H1 (cell line): ENCODE measurements at regions not wholly inside any gene's neighbourhood (a gene's known extent, or its start where the extent isn't known, plus 50 kb on each side); places are given as distances from the start of the nearest gene placed in this dataset.

Experiments used
- CTCF ChIA-PET: fragments of 300-600 bp; sonication (Branson Sonifier 250); formaldehyde crosslinking; loops from one replicate; lab custom pipeline; 2021; ENCODE audit not compliant: partially characterized antibody; lab: Charles Lee
- POLR2A ChIA-PET: fragments of 300-600 bp; sonication (Branson Sonifier 250); formaldehyde crosslinking; loops from one replicate; lab custom pipeline; 2021; ENCODE audit warnings: inconsistent platforms; ENCODE audit not compliant: partially characterized antibody; lab: Charles Lee
- DNase-seq, 2 experiments: peaks; one replicate each; pipeline versions ENCODE4 v3.0.0 to v3.0.0-alpha.2; 2010 to 2022; ENCODE audit warnings: low spot score in 2 of 2, low read depth in 1 of 2, mixed read lengths in 1 of 2
- FAIRE-seq: peaks from 2 replicates; lab custom pipeline; 2011; peaks lifted over from hg19 to GRCh38; lab: Jason Lieb, UNC
- H2AFZ ChIP-seq: 2 replicates; pipeline ENCODE4 v1.8.1; 2012; ENCODE audit warnings: low read length, inconsistent platforms
- H2AK5ac ChIP-seq: 2 replicates; pipeline ENCODE4 v1.6.1; 2013; ENCODE audit warnings: low read depth, low read length
- H2BK120ac ChIP-seq: replicated peaks from 2 replicates; pipeline ENCODE3; 2013; ENCODE audit warnings: low read depth, low read length, inconsistent platforms
- H2BK12ac ChIP-seq: 2 replicates; pipeline ENCODE4 v1.6.1; 2013; ENCODE audit warnings: low read depth, low read length
- H2BK15ac ChIP-seq: 2 replicates; pipeline ENCODE4 v1.6.1; 2013; ENCODE audit warnings: low read length
- H2BK20ac ChIP-seq: 2 replicates; pipeline ENCODE4 v1.6.1; 2013; ENCODE audit warnings: low read length
- H2BK5ac ChIP-seq: 2 replicates; pipeline ENCODE4 v1.6.1; 2013; ENCODE audit warnings: low read depth, low read length
- H3K14ac ChIP-seq: 2 replicates; pipeline ENCODE4 v1.6.1; 2013; ENCODE audit warnings: inconsistent platforms; ENCODE audit not compliant: insufficient read length
- H3K18ac ChIP-seq: 2 replicates; pipeline ENCODE4 v1.6.1; 2013; ENCODE audit warnings: low read length; ENCODE audit errors: extremely low read depth
- H3K23ac ChIP-seq: 2 replicates; pipeline ENCODE4 v1.6.1; 2013; ENCODE audit warnings: inconsistent platforms; ENCODE audit not compliant: insufficient read length
- H3K23me2 ChIP-seq: 2 replicates; pipeline ENCODE4 v1.6.1; 2013; ENCODE audit warnings: low read depth, low read length
- H3K27ac ChIP-seq: 2 replicates; pipeline ENCODE4 v1.6.1; 2011; ENCODE audit warnings: low read depth, low read length, inconsistent platforms
- H3K27me3 ChIP-seq, 4 experiments: replicated peaks in 1 of 4; 1 replicate in 1 of 4; 2 replicates in 3 of 4; pipeline versions ENCODE4 v1.6.1 to v1.8.1; 2011 to 2013; ENCODE audit warnings: low read length in 3 of 4, mild to moderate bottlenecking in 3 of 4, inconsistent platforms in 2 of 4, mixed read lengths in 2 of 4, moderate library complexity in 1 of 4; ENCODE audit not compliant: control insufficient read depth in 3 of 4, insufficient read depth in 3 of 4; ENCODE audit errors: extremely low read depth in 1 of 4
- H3K36me3 ChIP-seq, 4 experiments: 2 replicates each; pipeline versions ENCODE4 v1.6.1 to v1.8.1; 2011 to 2013; ENCODE audit warnings: mild to moderate bottlenecking in 4 of 4, low read length in 3 of 4, moderate library complexity in 2 of 4, control low read depth in 1 of 4, inconsistent platforms in 1 of 4; ENCODE audit not compliant: insufficient read depth in 4 of 4, control insufficient read depth in 2 of 4
- H3K4ac ChIP-seq: replicated peaks from 2 replicates; pipeline ENCODE3; 2013; ENCODE audit warnings: low read length, low read depth, mixed read lengths, inconsistent platforms; ENCODE audit not compliant: insufficient read length
- H3K4me1 ChIP-seq, 4 experiments: replicated peaks in 1 of 4; 1 replicate in 1 of 4; 2 replicates in 3 of 4; pipeline versions ENCODE4 v1.6.1 to v1.8.1; 2011 to 2013; ENCODE audit warnings: low read length in 3 of 4, inconsistent platforms in 2 of 4, mixed read lengths in 1 of 4; ENCODE audit not compliant: insufficient read depth in 4 of 4, control insufficient read depth in 3 of 4
- H3K4me2 ChIP-seq, 2 experiments: 2 replicates each; pipeline versions ENCODE4 v1.6.1 to v1.8.1; 2011 to 2013; ENCODE audit warnings: low read depth in 2 of 2, low read length in 2 of 2, control low read depth in 1 of 2, inconsistent platforms in 1 of 2, mild to moderate bottlenecking in 1 of 2; ENCODE audit not compliant: insufficient read depth in 1 of 2
- H3K4me3 ChIP-seq, 4 experiments: fragments of 200-600, 300-600 bp in 1 of 4; sonication (generic), shearing (Covaris generic), sonication (Bioruptor Twin) in 1 of 4; 2 replicates each; pipeline versions ENCODE4 v1.5.1 to v1.8.1; 2011 to 2016; ENCODE audit warnings: low read length in 4 of 4, low read depth in 3 of 4, control low read depth in 2 of 4, inconsistent platforms in 2 of 4, mild to moderate bottlenecking in 2 of 4, mixed read lengths in 1 of 4, moderate library complexity in 1 of 4; ENCODE audit not compliant: insufficient read depth in 2 of 4; ENCODE audit errors: extremely low read depth in 1 of 4
- H3K56ac ChIP-seq: replicated peaks from 2 replicates; pipeline ENCODE3; 2013; ENCODE audit warnings: low read depth, mild to moderate bottlenecking, mixed read lengths, low read length, inconsistent platforms; ENCODE audit not compliant: insufficient read length
- H3K79me1 ChIP-seq: 2 replicates; pipeline ENCODE4 v1.6.1; 2013; ENCODE audit warnings: low read depth, low read length, control low read depth
- H3K79me2 ChIP-seq, 2 experiments: 2 replicates each; pipeline versions ENCODE4 v1.6.1 to v1.8.1; 2012 to 2013; ENCODE audit warnings: low read length in 2 of 2, mild to moderate bottlenecking in 2 of 2, inconsistent platforms in 1 of 2; ENCODE audit not compliant: insufficient read depth in 2 of 2, control insufficient read depth in 1 of 2
- H3K9ac ChIP-seq, 4 experiments: replicated peaks in 1 of 4; 1 replicate in 1 of 4; 2 replicates in 3 of 4; pipeline versions ENCODE4 v1.6.1 to v1.8.1; 2011 to 2013; ENCODE audit warnings: low read depth in 3 of 4, low read length in 3 of 4, control low read depth in 2 of 4, mild to moderate bottlenecking in 2 of 4, moderate library complexity in 2 of 4, inconsistent platforms in 1 of 4; ENCODE audit errors: extremely low read depth in 1 of 4
- H3K9me3 ChIP-seq, 2 experiments: 2 replicates each; pipeline versions ENCODE4 v1.6.1 to v1.8.1; 2012 to 2013; ENCODE audit warnings: mild to moderate bottlenecking in 2 of 2, moderate library complexity in 2 of 2, control low read depth in 1 of 2, inconsistent platforms in 1 of 2, low read depth in 1 of 2, low read length in 1 of 2, mixed read lengths in 1 of 2; ENCODE audit not compliant: insufficient read depth in 2 of 2
- H4K20me1 ChIP-seq, 2 experiments: replicated peaks in 1 of 2; 2 replicates each; pipeline versions ENCODE3 to v1.8.1; 2011 to 2013; ENCODE audit warnings: inconsistent platforms in 2 of 2, low read length in 2 of 2, mild to moderate bottlenecking in 1 of 2; ENCODE audit not compliant: insufficient read depth in 2 of 2, control insufficient read depth in 1 of 2
- H4K5ac ChIP-seq: 2 replicates; pipeline ENCODE4 v1.6.1; 2013; ENCODE audit warnings: low read length, low read depth, mixed read lengths, inconsistent platforms; ENCODE audit not compliant: insufficient read length
- H4K8ac ChIP-seq: 2 replicates; pipeline ENCODE4 v1.8.0; 2013; ENCODE audit warnings: mild to moderate bottlenecking, moderate library complexity, low read length, inconsistent platforms; ENCODE audit not compliant: insufficient read depth; ENCODE audit errors: extremely low read depth
- H4K91ac ChIP-seq: replicated peaks from 2 replicates; pipeline ENCODE3; 2013; ENCODE audit warnings: low read length, mixed read lengths, inconsistent platforms; ENCODE audit not compliant: insufficient read length
- CBX8 ChIP-seq: fragments of 300-800, 300-1000 bp; sonication (generic); IDR thresholded peaks from 2 replicates; pipeline ENCODE4 v1.7.1; 2016; ENCODE audit warnings: low read depth, low read length, borderline replicate concordance
- CHD1 ChIP-seq: IDR thresholded peaks from 2 replicates; pipeline ENCODE4 v1.6.1; 2012; ENCODE audit warnings: low read depth, low read length, improper control_type of control experiment
- CHD2 ChIP-seq: IDR thresholded peaks from 2 replicates; pipeline ENCODE4 v1.6.1; 2012; ENCODE audit warnings: low read length, improper control_type of control experiment
- EP300 ChIP-seq, 2 experiments: IDR thresholded peaks; 1 replicate in 1 of 2; 2 replicates in 1 of 2; pipeline ENCODE4 v1.6.1; 2011 to 2012; ENCODE audit warnings: low read depth in 2 of 2, low read length in 2 of 2, mild to moderate bottlenecking in 2 of 2, borderline replicate concordance in 1 of 2, inconsistent platforms in 1 of 2, moderate library complexity in 1 of 2
- FOSL1 ChIP-seq: IDR thresholded peaks from 2 replicates; pipeline ENCODE4 v1.6.1; 2011; ENCODE audit warnings: mild to moderate bottlenecking, low read depth, low read length, moderate library complexity; ENCODE audit not compliant: insufficient read depth
- GTF2F1 ChIP-seq: IDR thresholded peaks from 2 replicates; pipeline ENCODE4 v1.6.1; 2012; ENCODE audit warnings: low read depth, low read length, improper control_type of control experiment, borderline replicate concordance
- HDAC6 ChIP-seq: IDR thresholded peaks from one replicate; pipeline ENCODE4 v1.7.1; 2012; ENCODE audit warnings: low read depth, mild to moderate bottlenecking, inconsistent platforms, low read length, moderate library complexity
- MAFK ChIP-seq: IDR thresholded peaks from 2 replicates; pipeline ENCODE4 v1.6.1; 2012; ENCODE audit warnings: low read depth, mild to moderate bottlenecking, improper control_type of control experiment, low read length
- NANOG ChIP-seq: IDR thresholded peaks from 2 replicates; pipeline ENCODE4 v1.6.1; 2011; ENCODE audit warnings: low read length, low read depth, mild to moderate bottlenecking, inconsistent platforms; ENCODE audit not compliant: insufficient read depth, poor library complexity, severe bottlenecking
- POLR2A ChIP-seq, 2 experiments: IDR thresholded peaks; 1 replicate in 1 of 2; 2 replicates in 1 of 2; pipeline ENCODE4 v1.6.1; 2011; ENCODE audit warnings: low read depth in 2 of 2, low read length in 2 of 2, mild to moderate bottlenecking in 2 of 2; ENCODE audit errors: control extremely low read depth in 1 of 2
- RXRA ChIP-seq: IDR thresholded peaks from 2 replicates; pipeline ENCODE4 v1.6.1; 2011; ENCODE audit warnings: low read depth, mild to moderate bottlenecking, low read length, moderate library complexity; ENCODE audit not compliant: insufficient read depth
- SRF ChIP-seq: IDR thresholded peaks from 2 replicates; pipeline ENCODE4 v1.6.1; 2011; ENCODE audit warnings: mild to moderate bottlenecking, low read depth, low read length, moderate library complexity
- TBP ChIP-seq: IDR thresholded peaks from 2 replicates; pipeline ENCODE4 v1.6.1; 2011; ENCODE audit warnings: low read depth, low read length, improper control_type of control experiment
- WGBS, 2 experiments: shearing (Covaris generic) in 1 of 2; methylation state at CpG; one replicate each; pipeline versions ENCODE4 v1.1.6 to v1.1.7; 2013 to 2015; ENCODE audit warnings: low lambda C conversion rate in 2 of 2, mixed read lengths in 2 of 2, inconsistent platforms in 1 of 2, low coverage in 1 of 2, missing lambda C conversion rate in 1 of 2; ENCODE audit not compliant: insufficient replicate concordance in 2 of 2, insufficient coverage in 1 of 2, insufficient read length in 1 of 2; ENCODE audit errors: extremely low coverage in 1 of 2, missing lambda C conversion rate in 1 of 2; 5-methylcytosine and 5-hydroxymethylcytosine counted together

GRCh38 chr3:139243710-139244109, 100.1 kb upstream of the MRPS22 start:
- TF ChIP-seq CHD2 (no peak), EP300 (IDR thresholded peaks at IDR 0.05; ENCODE audit: borderline replicate concordance in 1 of 2, low read depth in 2 of 2, low read length in 2 of 2) (no peak), MAFK (no peak), CBX8 (no peak), FOSL1 (no peak), POLR2A (IDR thresholded peaks at IDR 0.05; ENCODE audit: control extremely low read depth in 1 of 2, low read depth in 2 of 2, low read length in 2 of 2) (no peak), CHD1 (no peak), RXRA (no peak), TBP (no peak), SRF (no peak), NANOG (no peak), HDAC6 (no peak), GTF2F1 (no peak)
- Histone ChIP-seq H3K4me1 (no peaks in the 10 kb centered on the region), H3K23me2 (no peaks in the 10 kb centered on the region), H2AK5ac (no peak overlapping the region), H4K20me1 (no peaks in the 10 kb centered on the region), H3K4me3 (no peak overlapping the region), H2BK5ac (no peak overlapping the region), H3K27me3 (no peaks in the 10 kb centered on the region), H4K5ac (no peak overlapping the region), H2BK15ac (no peak overlapping the region), H3K56ac (no peak overlapping the region), H4K91ac (no peak overlapping the region), H2AFZ (no peak overlapping the region), H4K8ac (no peak overlapping the region), H3K79me2 (no peaks in the 10 kb centered on the region), H3K36me3 (no peaks in the 10 kb centered on the region), H2BK12ac (no peak overlapping the region), H3K4ac (no peak overlapping the region), H3K79me1 (no peaks in the 10 kb centered on the region), H3K18ac (no peak overlapping the region), H3K9ac (no peak overlapping the region), H2BK20ac (no peak overlapping the region), H3K27ac (no peak overlapping the region), H3K4me2 (no peak overlapping the region), H3K9me3 (peaks cover 3 to 5% of the 10 kb centered on the region in 2 experiments; a peak in 3 of 4 replicates), H3K14ac (no peak overlapping the region), H2BK120ac (no peak overlapping the region), H3K23ac (no peak overlapping the region)
- POLR2A ChIA-PET = no interaction called here
- CTCF ChIA-PET = no interaction called here
- no peak for DNase-seq
- WGBS, 2 experiments = 82% methylated on average over 4 of the region's 4 CpGs; no CpG with 5 or more reads in 1 of the 2 experiments
- no peak for FAIRE-seq
